ENCODE measurements at regions not wholly inside any gene's neighbourhood (a gene's known extent, or its start where the extent isn't known, plus 50 kb on each side); places are given as distances from the start of the nearest gene placed in this dataset.
A peak's percentile ranks its signal among the peaks of the same experiment; 100 is the strongest.
"Not testable (repeated sequence)": the region's sequence is repeated elsewhere in the genome, so short reads cannot be mapped to it uniquely, and the experiment has no call there.

- no peak for DNase-seq (ENCODE audit: low read depth in 2 of 3, low spot score in 1 of 3)
Measured at GRCh38 chr7:112937651-112938415, 147.6 kb upstream of the TMEM168 start.

GRCh38 chr7:112933598-112933997, 143.4 kb upstream of the TMEM168 start:
- no peak for DNase-seq (ENCODE audit: low read depth in 2 of 3, low spot score in 1 of 3)

DNA sequence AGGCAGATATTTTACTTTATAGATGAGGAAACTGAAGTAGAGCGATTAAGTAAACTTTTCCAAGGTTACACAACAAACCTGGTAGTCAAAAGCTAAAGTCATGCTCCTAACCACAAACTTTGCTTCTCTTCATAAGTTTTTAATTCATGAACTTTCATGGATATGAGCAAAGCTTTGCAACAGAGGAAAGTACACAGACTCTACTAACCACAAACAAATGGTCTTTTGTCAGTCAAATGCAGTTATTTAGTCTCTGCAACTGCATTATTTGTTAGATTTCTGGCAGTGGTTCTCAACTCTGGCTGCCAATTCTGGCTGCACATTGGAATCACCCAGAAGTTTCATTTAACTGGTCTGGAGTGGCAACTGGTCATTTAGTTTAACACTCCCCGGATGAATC, 140.6 kb upstream of the TMEM168 start:
- DNase-seq (ENCODE audit: low read depth in 2 of 3, low spot score in 1 of 3) = no peak

GRCh38 chr7:112929421-112929820, 139.2 kb upstream of the TMEM168 start:
- DNase-seq (ENCODE audit: low read depth in 2 of 3, low spot score in 1 of 3) = no peak

GRCh38 chr7:112926018-112926417, 135.8 kb upstream of the TMEM168 start:
- DNase-seq (ENCODE audit: low read depth in 2 of 3, low spot score in 1 of 3) = no peak

DNA sequence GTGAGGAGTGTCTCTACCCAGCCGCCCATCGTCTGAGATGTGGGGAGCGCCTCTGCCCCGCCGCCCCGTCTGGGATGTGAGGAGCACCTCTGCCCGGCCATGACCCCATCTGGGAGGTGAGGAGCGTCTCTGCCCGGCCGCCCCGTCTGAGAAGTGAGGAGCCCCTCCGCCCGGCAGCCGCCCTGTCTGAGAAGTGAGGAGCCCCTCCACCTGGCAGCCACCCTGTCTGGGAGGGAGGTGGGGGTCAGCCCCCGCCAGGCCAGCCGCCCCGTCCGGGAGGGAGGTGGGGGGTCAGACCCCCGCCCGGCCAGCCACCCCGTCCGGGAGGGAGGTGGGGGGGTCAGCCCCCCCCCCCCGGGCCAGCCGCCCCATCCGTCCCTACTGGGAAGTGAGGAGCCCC, 132.4 kb upstream of the TMEM168 start:
- DNase-seq (ENCODE audit: low read depth in 2 of 3, low spot score in 1 of 3) = not testable (repeated sequence)

DNA sequence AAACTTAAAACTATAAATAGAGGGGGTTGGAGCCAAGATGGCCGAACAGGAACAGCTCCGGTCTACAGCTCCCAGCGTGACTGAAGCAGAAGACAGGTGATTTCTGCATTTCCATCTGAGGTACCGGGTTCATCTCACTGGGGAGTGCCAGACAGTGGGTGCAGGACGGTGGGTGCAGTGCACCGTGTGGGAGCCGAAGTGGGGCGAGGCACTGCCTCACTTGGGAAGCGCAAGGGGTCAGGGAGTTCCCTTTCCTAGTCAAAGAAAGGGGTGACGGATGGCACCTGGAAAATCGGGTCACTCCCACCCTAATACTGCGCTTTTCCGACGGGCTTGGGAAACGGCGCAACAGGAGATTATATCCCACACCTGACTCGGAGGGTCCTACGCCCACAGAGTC, 126.2 kb upstream of the TMEM168 start:
- DNase-seq (ENCODE audit: low read depth in 2 of 3, low spot score in 1 of 3) = not testable (repeated sequence)

DNA sequence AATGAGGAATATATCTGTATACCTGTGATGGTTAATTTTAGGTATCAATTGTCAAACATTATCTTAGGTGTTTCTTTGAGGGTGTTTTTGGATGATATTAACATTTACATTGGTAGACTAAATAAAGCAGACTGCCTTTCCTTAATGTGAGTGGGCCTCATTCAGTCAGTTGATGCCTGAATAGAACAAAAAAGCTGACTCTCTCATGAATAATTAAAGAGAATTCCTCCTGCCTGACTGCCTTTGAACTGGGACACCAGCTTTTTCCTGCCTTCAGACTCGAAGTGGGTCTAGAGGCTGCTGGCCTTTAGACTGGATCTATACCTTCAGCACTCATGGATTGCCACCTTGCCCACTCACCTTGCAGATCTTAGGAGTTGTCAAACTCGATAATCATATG, 117.9 kb upstream of the TMEM168 start:
- no peak for DNase-seq (ENCODE audit: low read depth in 2 of 3, low spot score in 1 of 3)

GRCh38 chr7:112907658-112908057, 117.5 kb upstream of the TMEM168 start:
- DNase-seq (ENCODE audit: low read depth in 2 of 3, low spot score in 1 of 3) = no peak

DNA sequence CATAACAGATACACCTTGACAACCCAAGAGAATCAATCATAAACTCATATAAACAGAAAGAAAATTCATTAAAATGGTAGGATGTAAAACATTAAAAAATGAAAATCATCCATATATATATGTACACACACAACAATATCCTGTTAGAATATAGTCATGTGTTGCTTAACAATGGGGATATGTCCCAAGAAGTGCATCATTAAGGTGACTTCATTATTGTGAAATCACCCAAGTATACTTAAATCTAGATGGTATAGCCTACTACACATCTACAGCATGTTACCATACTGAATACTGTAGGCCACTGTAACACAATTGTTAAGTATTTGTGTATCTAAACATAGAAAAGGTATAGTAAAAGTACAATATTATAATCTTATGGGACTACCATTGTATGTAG, 115.8 kb upstream of the TMEM168 start:
- DNase-seq (ENCODE audit: low read depth in 2 of 3, low spot score in 1 of 3) = no peak

DNA sequence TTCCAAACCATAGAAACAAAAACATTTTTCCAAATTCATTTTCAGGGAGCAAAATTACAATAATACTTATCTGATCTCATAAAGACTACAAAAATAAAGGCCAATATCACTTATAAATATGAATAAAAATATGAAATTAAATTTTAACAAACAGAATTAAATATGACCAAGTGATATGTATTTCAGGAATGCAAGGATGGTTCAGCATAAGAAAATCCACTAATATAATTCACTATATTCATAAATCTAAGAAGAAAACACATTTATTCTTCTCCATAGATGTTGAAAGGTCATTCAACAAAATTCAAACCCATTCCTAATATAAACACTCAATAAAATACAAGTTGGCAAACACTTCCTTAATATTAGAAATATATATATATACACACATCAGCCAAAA, 115.2 kb upstream of the TMEM168 start:
- no peak for DNase-seq (ENCODE audit: low read depth in 2 of 3, low spot score in 1 of 3)

- DNase-seq (ENCODE audit: low read depth in 2 of 3, low spot score in 1 of 3) = peak; percentile 5 to 35 (median 7)
Measured at GRCh38 chr7:112898432-112899290, 108.5 kb upstream of the TMEM168 start.

- DNase-seq (ENCODE audit: low read depth in 2 of 3, low spot score in 1 of 3) = no peak
Measured at GRCh38 chr7:112897839-112898431, 107.7 kb upstream of the TMEM168 start.

DNA sequence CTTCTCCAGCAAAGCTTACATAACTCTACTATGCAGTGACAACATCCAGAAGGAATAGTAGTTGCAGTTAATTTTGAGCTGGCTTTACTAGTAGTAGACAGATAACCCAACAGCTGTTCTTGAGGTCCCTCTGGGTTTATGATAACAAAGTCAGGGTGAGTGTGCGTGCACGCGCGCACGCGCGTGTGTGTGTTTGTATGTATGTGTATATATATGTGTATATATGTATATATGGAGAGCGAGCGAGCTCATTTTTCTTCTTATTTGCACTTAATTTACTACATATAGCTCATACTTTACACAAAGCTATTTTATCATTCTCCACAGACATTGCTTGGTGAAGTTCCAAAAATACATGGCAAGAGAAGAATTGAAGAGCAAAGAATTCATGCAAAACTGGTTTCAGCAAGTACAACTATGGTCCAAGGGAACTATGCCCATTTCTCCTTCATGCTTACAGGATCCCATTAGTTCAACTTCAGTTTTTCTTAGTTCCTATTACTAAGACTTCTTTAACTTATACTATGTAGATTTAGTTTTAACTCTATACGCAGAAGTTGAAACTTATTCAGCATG, 105.9 kb upstream of the TMEM168 start:
- no peak for DNase-seq (ENCODE audit: low read depth in 2 of 3, low spot score in 1 of 3)

DNA sequence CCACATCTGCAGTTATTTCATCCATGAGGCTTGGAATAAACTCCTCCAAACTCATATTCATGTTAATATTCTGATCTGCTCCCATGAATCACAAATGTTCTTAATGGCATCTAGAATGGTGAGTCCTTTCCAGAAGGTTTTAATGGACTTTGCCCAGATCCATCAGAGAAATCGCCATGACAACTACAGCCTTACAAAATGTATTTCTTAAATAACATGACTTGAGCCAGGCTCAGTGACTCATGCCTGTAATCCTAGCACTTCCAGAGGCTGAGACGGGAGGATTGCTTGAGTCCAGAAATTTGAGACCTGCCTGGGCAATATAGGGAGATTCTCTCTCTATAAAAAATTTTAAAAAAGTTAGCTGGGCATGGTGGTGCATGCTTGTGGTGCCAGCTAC, 102.1 kb upstream of the TMEM168 start:
- DNase-seq (ENCODE audit: low read depth in 2 of 3, low spot score in 1 of 3) = no peak

DNA sequence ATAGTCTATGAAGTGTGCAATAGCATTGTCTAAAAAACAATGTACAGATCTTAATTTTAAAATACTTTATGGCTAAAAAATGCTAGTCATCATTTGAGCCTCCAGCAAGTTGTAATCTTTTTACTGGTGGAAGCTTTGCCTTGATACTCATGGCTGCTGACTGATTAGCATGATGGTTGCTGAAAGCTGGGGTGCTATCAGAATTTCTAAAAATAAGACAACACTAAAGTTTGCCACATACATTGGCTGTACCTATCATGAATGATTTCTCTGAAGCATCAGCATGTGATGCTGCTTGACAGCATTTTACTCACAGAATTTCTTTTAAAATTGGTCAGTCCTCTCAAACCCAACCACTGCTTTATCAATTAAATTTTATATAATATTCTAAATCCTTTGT, 101.5 kb upstream of the TMEM168 start:
- DNase-seq (ENCODE audit: low read depth in 2 of 3, low spot score in 1 of 3) = no peak

DNA sequence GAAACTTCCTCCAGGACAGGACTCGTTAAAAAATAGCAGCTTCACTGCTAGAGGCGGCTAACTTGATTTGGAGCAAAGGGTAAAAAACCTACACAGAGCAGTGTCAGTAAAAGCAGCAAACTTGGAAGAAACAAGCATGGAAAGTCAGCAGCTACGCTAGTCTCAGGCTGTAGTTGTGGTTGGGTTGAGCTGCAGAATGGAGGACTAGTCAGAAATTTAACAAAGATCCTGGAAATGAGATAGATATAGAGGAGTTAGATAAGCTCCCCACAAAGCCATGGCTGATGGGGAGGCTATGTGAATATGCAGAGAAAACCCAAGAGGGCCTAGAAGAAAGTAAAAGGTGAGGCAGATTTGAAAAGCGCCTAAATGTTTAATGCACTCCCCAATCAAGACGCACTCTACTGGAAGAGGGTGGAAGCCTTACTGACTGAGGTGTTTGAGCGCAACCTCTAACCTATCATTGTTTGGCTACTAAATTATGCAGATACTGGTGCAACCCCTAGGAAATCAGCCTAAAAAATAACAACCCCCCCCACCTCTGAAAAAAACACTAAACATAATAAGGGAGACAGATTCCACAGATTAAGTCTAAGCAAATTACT, 99.7 kb upstream of the TMEM168 start:
- no peak for DNase-seq (ENCODE audit: low read depth in 2 of 3, low spot score in 1 of 3)

GRCh38 chr7:112889268-112889667, 99.1 kb upstream of the TMEM168 start:
- DNase-seq (ENCODE audit: low read depth in 2 of 3, low spot score in 1 of 3) = no peak

GRCh38 chr7:112888781-112889180, 98.6 kb upstream of the TMEM168 start:
- DNase-seq (ENCODE audit: low read depth in 2 of 3, low spot score in 1 of 3) = no peak

DNA sequence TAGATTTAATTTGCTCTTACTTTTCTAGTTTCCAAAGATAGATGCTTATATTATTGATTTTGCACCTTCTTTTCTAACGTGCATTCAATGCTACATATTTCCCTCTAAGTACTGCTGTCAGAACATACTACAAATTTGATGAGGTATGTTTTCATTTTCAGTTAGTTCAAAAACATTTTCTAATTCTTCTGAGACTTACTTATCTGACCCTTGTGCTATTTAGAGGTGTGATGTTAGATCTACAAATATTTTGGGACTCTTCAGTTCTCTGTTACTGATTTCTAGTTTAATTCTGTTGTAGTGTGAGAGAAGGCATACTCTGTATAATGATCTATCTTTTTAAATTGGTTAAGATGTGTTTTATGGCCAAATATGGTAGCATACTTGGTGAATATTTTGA, 97.8 kb upstream of the TMEM168 start:
- no peak for DNase-seq (ENCODE audit: low read depth in 2 of 3, low spot score in 1 of 3)

- DNase-seq (ENCODE audit: low read depth in 2 of 3, low spot score in 1 of 3) = no peak
Measured at GRCh38 chr7:112887337-112887736, 97.1 kb upstream of the TMEM168 start.
